Renal cortical epithelial cell (primary cell): ENCODE measurements at regions not wholly inside any gene's neighbourhood (a gene's known extent, or its start where the extent isn't known, plus 50 kb on each side); places are given as distances from the start of the nearest gene placed in this dataset.
"Not testable (repeated sequence)": the region's sequence is repeated elsewhere in the genome, so short reads cannot be mapped to it uniquely, and the experiment has no call there.

Source experiments
- DNase-seq: peaks from one replicate; pipeline ENCODE4 v3.0.0-alpha.2; 2011; ENCODE audit warnings: low read depth

DNA sequence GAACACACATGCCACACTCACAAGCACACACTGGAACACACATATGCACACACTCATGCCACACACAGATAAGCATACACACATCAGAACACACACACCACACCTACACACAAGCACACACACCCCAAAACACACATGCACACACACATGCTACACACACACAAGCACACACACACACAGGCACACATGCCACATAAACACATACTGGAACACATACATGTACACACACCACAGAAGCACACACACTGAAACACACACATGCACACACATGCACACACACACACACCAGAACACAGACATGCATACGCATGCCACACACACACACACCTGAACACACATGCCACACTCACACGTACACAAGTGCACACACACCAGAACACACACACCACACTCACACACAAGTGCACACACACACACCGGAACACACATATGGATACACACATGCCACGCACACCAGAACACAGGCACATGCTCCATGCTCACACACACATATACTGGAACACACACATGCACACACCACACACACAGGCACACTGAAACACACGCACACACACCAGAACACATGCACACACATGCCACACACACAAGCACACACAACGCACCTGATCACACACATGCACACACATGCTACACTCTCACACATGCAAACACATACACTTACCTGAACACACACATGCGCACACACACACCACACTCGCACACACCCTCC lies 78.0 kb upstream of the IRX4 start:
- DNase-seq = no peak

DNA sequence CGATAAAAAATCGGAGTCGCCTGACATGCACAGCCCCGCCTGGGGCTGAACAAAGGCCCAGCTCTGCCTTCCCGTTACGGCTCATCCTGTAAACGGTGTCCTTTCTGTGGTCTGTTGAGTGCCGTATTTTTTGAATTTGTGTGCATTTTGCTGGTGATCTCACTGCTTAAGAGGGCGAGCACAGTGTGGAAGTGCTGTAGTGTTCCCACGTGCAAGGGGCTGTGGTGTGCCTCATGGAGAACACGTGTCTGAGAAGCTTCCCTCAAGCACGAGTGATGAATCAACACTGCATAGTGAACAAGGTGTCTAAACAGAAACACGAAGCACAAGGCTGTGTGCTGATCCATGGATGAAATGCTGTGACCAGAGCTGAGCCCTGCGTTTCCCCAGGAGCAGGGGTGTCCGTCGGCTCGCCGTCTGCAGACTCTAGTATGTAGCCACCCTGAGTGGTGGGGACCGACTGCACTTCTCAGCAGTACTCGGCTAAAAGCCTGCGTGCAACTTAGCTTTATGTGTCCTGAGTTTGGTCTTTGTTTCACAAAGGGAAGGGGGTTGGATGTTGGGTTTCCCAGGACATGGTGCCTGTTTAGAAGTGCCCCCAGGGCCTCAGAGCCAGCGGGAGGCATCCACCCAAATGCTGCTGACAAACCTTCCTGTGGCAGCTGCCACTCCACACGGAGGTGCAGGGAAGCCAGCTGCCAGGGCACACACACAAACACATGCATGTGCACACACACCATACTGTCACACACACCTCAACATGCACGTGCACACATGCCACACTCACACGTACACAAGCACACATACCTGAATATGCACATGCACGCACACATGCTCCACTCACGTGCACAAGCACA lies 77.2 kb upstream of the IRX4 start:
- no peak for DNase-seq

DNA sequence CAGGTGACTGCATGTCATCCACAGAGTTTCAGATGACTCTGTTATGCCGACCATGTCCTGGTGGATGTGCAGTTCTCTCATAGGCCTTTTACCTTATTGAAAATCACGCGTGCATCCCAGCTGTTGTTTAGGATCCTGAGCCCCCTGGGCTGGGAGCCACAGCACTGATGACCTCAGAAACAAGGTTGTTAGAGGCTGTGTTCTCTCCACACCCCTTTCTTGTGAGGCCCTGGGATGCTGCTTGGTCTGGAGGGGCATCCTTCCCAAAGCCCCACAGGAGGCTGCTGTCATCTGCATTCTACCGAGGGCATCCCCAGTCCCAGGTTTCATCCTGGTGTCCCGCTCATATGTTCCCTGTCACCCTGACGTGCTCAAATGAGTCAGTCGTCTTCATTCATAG lies 76.5 kb upstream of the IRX4 start:
- DNase-seq = no peak

DNA sequence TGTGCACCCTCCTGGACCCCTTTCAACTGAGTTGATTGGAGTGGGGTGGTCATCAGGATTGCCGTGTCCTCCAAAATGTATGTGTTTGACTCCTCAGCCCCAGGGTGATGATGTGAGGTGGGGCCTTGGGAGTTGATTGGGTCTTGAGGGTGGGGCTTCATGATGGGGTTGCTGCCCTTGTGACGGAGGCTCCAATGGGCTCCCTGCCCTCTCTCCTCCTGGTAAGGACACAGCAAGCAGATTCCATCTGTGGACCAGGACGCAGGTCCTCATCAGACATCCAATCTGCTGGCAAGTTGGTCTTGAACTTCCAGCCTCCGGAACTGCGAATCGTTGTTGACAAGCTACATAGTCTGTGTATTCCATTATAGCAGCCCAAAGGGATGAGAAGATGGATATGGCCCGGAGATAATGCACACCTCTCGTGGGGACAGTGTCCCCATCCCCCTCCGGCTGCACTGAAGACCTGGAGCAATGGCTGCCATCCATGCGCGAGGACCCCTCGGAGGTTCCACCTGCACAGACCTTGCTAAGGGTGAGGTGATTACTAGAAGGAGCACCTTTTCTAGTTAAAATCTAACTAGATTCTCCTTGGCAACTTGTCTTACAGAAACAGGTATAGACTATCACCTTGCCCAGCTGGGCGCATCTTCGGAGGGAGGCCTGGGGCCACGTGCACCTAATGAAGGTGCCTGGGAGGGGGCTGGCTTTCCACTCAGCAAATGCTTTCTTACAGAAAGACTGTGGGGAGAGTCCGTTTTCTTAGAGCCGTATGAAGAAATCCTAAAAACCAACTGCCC lies 75.7 kb upstream of the IRX4 start:
- no peak for DNase-seq

DNA sequence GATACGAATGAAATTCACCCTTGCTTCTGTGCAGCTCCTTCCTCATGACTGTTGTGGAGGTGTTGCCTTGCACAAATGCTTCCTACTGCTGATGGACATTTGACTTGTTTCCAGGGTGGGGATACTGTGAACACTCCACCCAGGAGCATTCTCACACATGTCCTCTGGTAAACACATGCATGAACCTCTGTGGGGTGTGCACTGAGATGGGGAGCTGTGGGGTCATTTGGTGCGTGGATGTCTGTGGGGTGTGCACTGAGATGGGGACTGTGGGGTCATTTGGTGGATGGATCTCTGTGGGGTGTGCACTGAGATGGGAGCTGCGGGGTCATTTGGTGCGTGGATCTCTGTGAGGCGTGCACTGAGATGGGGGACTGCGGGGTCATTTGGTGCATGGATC lies 72.9 kb upstream of the IRX4 start:
- DNase-seq = no peak

DNA sequence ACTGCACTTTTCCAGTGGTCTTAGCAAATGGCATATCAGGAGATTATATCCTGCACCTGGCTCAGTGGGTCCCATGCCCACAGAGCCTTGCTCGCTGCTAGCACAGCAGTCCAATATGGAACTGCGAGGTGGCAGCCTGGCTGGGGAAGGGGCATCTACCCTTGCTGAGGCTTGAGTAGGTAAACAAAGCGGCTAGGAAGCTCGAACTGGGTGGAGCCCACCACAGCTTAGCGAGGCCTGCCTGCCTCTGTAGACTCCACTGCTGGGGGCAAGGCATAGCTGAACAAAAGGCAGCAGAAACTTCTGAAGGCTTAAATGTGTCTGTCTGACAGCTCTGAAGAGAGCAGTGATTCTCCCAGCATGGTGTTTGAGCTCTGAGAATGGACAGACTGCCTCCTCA lies 71.0 kb upstream of the IRX4 start:
- not testable (repeated sequence) for DNase-seq

DNA sequence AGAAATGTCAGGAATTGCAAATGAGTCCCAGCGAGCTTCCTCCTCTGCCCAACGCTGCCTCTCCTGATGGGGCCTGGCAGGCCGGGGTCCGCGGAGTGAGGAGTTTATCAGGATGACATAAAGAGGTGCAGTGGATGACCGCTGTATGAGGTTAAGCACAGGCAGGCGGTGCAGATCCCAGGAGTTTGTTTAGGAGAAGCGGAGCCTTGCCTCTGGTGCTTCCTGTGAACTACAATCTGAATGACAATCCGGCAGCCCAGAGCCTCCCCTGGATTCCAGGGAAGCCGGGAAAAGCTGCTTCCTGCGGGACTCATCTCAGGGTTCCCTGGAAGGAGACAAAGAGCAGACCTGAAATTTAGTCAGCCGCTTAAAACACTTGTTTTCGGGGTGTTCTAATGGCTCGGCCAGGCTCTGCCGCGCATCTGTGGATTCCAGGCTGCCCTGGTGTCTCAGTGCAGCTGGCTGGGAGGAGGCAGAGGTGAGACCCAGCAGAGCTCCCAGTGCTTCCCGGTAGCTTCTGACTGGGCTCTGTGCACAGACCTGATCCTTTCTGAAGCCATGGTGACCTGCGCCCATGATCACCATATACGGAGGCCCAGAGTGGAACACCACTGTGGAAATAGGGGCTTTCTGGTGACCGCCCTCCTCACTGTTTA lies 69.8 kb upstream of the IRX4 start:
- DNase-seq = no peak

DNA sequence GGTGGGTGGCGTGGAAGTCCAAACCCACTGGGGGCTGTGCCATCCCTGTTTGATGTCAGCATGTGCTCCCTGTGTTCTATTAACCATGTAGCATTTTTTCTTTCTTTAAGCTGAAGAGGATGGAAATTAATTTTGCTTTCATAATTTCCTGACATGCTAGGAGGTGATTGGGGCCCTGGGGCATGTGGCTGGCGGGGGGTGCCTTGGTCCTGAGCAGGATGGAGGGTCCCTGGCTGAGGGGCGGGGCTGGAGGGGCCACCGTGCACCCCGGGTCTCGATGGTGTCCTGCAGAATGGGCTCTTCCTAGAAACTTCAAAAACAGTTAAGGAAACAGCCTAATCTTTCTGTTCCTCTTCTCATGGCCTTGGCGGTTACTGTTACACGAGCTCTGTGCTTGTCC lies 69.3 kb upstream of the IRX4 start:
- no peak for DNase-seq

DNA sequence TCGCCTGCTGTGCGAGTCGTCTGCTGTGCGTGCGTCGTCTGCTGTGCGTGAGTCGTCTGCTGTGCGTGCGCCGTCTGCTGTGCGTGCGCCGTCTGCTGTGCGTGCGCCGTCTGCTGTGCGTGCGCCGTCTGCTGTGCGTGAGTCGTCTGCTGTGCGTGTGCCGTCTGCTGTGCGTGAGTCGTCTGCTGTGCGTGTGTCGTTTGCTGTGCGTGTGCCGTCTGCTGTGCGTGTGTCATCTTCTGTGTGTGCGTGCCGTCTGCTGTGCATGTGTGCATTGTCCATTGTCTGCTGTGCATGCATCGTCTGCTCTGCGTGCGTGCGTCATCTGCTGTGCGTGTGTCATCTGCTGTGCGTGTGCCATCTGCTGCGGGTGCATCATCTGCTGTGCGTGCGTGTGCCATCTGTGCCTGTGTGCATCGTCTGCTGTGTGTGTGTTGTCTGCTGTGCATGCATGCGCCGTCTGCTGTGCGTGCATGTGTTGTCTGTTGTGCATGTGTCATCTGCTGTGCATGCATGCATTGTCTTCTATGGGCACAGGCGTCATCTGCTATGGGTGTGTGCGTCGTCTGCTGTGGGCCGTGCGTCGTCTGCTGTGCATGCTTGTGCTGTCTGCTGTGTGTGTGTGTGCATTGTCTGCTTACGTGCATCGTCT lies 68.6 kb upstream of the IRX4 start:
- no peak for DNase-seq

DNA sequence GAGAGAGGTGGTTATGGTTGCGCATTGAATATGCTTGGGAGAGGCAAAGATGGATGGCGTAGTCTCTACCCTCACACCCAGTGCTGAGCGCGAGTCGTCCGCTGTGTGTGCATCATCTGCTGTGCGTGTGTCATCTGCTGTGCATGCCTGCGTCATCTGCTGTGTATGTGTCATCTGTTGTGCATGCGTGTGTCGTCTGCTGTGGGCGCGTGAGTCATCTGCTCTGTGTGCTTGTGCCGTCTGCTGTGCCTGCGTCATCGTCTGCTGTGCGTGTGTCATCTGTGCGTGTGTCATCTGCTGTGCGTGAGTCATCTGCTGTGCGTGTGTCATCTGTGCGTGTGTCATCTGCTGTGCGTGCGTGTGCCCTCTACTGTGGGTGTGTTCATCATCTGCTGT lies 68.0 kb upstream of the IRX4 start:
- no peak for DNase-seq

DNA sequence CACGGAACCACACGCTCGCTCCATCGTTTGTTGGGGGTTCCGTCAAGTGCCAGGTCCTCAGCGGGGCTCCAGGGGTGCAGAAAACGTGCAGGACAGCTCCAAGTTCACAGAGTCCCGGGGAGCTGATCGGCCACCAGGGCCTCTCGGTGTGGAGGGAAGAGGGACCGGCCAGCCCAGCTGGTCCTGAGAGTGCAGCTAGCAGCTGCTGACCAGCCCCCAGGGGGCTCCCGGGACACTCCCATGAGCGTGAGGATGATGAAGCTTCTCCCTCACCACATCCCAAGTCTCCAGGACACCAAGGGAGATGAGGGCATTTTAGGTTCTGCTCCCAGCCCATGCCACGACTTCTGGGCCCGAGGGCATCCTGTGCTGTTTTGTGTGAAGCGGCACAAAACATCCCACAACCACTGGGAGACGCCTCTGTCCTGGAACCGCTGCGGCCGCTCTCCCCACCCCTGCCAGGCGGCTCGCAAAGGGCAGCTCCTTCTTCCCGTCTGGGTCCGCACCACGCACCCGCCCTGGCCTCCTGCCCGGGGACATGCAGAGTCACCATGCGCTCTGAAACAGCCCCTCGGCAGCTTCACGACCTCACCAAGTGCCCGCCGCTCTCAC lies 67.5 kb upstream of the IRX4 start:
- DNase-seq = no peak

DNA sequence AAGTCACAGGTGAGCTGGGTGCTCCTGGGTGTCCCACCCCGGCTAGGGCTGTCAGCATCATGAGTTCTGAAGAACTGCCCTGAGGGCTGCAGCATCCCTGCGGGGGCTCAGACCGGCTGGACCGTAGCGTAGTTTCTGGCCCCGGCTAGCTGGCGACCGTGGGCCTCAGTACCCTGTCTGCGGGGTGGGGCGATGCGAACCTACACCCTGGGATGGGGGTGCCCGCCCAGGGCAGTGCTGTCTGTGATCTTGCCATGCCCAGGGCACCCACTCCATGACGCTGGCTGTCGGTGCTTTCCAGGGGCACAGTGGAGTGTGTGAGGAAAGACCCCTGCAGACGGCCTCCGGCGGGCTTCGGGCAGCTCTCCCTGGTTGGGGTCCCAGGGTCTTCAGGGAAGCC lies 66.5 kb upstream of the IRX4 start:
- DNase-seq = no peak

DNA sequence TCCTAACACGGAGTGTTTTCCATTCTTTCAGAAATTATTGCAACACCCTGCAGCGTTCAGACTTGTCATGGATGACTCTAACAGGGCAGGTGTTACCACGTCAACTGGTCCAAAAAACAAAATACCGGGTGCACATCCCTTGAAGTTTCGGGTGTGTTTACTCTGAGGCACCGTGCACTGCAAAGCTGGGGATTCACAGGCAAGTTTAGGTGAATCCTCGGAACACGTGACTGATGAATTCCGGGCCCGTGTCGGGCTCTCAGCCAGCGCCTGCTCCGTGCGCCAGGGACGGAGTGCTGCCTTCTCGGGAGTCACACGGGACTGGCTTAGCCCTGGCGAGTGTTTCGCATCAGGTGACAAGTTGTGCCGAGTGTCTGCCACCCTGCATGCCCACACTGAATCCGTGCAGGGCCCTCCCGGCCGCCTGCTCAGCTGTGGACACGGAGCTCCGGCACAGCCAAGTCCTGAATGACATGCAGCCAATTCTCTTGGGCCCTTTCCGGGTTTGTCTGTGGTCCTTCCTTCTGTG lies 66.0 kb upstream of the IRX4 start:
- no peak for DNase-seq

DNA sequence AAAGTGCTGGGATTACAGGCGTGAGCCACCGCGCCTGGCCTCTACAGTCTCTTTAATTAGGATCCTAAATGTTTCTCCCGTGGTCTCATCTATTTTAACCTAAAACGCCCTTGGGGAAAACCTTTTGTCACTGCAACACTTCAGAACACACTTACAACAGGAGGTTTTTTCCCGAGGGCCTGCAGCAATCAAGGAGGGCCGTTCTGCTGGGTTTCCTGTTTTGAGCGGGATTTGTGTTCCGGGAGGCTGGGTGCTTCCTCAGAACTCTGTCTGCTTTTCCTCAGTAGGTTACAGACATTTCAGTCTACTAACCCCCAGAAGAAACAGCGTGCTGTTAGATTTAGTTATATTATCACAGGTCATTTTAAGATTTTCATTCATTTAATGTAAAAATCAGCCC lies 65.4 kb upstream of the IRX4 start:
- DNase-seq = no peak

DNA sequence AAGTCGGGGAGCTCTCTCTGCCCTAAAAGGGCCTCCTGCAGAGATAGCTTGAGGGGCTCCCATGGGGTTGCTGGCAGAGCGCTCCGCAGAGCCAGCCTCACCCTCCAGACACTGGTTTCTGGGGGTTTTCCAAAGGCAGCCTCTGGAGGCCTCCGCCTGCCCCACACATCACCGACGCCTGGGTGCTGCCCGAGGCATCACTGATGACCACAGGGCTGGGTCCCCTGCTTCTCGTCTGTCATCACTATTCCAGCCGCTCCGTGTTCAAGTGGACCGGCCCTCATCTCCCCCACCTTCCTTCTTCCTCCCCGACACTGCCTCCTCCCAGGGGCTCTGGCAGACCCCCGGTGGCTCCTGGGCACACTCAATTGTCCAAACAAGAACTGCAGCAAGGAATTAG lies 64.1 kb upstream of the IRX4 start:
- DNase-seq = no peak

DNA sequence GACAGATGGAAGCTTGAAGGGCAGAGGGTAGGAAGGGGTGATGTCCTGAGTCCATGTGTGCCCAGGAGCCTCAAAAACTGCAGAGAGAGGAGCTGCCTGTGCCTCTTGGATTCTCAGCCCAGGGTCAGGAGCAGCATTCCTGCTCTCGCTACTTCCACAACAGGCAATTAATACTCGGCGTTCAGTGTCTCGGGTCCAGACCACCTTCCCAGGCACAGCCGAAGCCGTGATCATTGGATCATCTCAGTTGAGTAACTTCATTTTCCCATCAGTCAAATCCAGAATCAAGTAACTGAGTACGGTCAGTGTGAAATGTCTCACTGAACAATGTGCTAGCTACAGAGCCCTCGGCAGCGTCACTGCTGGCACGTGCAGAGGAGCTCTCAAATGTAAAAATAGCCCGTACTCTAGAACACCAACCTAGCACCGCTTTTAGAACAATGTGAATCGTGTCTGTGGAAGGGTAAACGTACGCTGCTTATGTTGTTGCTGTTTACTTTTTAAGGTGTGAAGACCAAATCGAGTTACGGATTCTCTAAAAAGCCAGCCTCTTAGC lies 63.5 kb upstream of the IRX4 start:
- DNase-seq = no peak

DNA sequence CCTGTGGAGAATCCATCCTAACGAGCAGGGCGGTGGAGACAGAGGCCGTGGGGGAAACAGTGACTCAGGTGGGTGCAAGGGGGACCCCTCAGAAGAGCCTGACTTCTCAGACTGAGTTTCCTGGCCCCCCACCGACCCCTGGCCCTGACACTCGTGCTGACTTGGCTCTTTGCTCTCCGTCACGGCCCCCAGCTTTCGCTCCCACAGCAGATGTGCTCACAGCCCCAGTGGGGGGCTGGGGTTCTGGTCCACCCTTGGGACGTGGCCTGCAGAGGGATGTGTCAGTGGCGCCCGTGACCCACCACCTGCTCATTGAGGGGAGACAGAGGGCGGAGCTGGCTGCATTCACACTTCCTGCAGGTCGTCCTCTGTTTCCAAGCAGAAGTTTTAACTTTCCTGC lies 62.9 kb upstream of the IRX4 start:
- no peak for DNase-seq

DNA sequence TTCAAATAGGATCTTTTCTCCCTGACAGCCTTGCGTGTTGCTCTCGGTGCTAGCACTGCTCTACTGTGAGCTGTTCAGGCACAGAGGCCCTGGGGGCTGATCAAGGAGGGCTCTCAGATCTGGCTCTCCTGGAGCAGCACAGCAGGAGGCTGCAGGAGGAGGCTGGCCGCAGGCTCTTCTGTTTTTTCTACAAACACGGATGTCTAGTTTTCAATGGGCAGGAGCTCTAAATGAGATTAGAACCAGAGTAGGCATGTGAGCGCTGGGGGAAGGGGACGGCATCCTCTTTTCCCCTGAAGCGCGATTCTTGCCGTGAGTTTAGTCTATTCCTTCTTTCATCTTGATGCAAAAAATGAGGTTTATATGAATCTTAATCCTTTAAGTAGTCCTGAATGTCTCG lies 61.7 kb upstream of the IRX4 start:
- no peak for DNase-seq

DNA sequence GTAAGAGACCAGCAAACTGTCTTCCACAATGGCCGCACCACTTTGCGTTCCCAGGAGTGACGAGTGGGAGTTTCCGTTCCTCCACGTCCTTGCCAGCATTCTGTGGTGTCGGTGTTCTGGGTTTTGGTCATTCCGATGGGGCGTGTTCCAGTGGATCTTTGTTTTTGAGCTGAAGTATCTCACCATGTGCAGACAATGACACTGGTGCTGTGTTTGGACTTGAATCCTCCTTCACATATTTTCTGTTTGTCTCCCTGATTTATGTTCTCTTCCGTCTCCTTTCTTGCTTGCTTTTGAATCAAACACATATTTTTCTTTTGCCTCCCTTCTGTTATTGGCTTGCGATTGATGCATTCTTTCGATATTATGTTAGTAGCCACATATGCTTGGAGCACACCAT lies 60.8 kb upstream of the IRX4 start:
- DNase-seq = no peak

DNA sequence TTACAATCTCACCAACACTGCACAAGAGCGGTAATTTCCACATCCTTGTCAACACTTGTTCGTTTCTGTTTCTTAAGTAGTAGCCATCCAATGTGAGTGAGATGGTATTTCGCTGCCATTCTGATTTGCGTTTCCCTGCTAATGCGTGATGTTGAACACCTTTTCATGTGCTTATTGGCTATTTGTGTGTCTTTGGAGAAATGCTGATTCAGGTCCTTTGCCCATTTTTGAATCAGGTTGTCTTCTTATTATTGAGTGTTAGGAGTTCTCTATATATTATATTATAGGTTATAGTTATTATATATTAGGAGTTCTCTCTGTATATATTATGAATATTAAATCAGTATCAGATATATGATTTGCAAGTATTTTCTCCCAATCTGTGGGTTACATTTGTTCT lies 59.9 kb upstream of the IRX4 start:
- no peak for DNase-seq

DNA sequence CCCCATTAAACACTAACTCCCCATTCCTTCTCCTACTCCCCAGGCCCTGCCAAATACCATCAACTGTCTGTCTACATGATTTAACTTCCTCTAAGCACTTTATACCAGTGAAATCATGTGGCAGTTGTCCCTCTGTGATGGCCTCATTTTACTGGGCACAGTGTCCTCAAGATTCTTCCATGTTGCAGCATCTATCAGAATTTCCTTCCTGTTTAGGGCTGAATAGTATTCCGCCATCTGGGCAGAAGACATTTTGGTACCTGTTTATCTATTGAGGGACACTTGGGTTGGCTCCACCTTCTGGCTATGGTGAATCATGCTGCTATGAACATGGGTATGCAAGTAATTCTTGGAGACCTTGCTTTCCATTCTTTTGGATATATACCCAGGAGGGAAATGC lies 59.4 kb upstream of the IRX4 start:
- no peak for DNase-seq
